Endothelial cell of hepatic sinusoid (primary cell): ENCODE measurements at regions not wholly inside any gene's neighbourhood (a gene's known extent, or its start where the extent isn't known, plus 50 kb on each side); places are given as distances from the start of the nearest gene placed in this dataset.

Experiments used
- in situ Hi-C: cut with HindIII; loops from 2 replicates; pipeline ENCODE4 v1.10.0; 2017; ENCODE audit warnings: low sequenced_read_pairs

DNA sequence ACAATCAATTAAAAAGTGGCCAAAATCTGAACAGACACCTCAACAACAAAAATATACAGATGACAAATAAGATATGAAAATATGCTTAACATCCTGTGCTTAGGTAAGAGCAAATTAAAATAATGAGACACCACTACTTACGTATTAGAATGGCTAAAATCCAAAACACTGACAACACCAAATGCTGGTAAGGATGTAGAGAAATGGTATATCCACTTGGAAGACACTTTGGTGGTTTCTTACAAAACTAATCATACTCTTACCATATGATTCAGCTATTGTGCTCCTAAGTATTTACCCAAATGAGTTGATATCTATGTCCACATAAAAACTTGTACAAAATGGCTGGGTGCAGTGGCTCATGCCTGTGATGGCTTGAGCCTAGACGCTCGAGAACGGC, 51.7 kb upstream of the ZNF599 start:
- in situ Hi-C loops = loop anchor here (5.0 kb wide), 1 partner anchor 47 kb away; no protein-coding TSS in a partner anchor
